Activated naive CD4-positive, alpha-beta T cell (primary cell): ENCODE measurements at regions not wholly inside any gene's neighbourhood (a gene's known extent, or its start where the extent isn't known, plus 50 kb on each side); places are given as distances from the start of the nearest gene placed in this dataset.

Experiments used
- DNase-seq, 4 experiments: peaks; one replicate each; lab custom pipeline; 2025; lab: John Stamatoyannopoulos, UW

- DNase-seq, result no peak
Measured at GRCh38 chr12:4015225-4016091, 142.3 kb upstream of the PARP11 start.

GRCh38 chr12:4014858-4015224 lies 141.6 kb upstream of the PARP11 start:
- DNase-seq, result no peak

GRCh38 chr12:4014444-4014843 lies 141.2 kb upstream of the PARP11 start:
- no peak for DNase-seq

GRCh38 chr12:4012977-4013968 lies 140.1 kb upstream of the PARP11 start:
- DNase-seq, result no peak

GRCh38 chr12:4012073-4012472 lies 138.9 kb upstream of the PARP11 start:
- no peak for DNase-seq

GRCh38 chr12:4011597-4011996 lies 138.4 kb upstream of the PARP11 start:
- no peak for DNase-seq

- no peak for DNase-seq
Measured at GRCh38 chr12:4009979-4010704, 136.9 kb upstream of the PARP11 start.

- DNase-seq, result no peak
Measured at GRCh38 chr12:4006743-4007142, 133.5 kb upstream of the PARP11 start.

GRCh38 chr12:4005851-4006430 lies 132.7 kb upstream of the PARP11 start:
- no peak for DNase-seq

- DNase-seq, result no peak
Measured at GRCh38 chr12:4003576-4003975, 130.4 kb upstream of the PARP11 start.

GRCh38 chr12:4002601-4003000 lies 129.4 kb upstream of the PARP11 start:
- DNase-seq, result no peak

- DNase-seq, result no peak
Measured at GRCh38 chr12:4001841-4002240, 128.6 kb upstream of the PARP11 start.

- no peak for DNase-seq
Measured at GRCh38 chr12:4001031-4001430, 127.8 kb upstream of the PARP11 start.

- DNase-seq, result no peak
Measured at GRCh38 chr12:3999904-4000303, 126.7 kb upstream of the PARP11 start.

- no peak for DNase-seq
Measured at GRCh38 chr12:3998968-3999792, 126.0 kb upstream of the PARP11 start.

- DNase-seq, result no peak
Measured at GRCh38 chr12:3998397-3998796, 125.2 kb upstream of the PARP11 start.

GRCh38 chr12:3996322-3996721 lies 123.1 kb upstream of the PARP11 start:
- no peak for DNase-seq

GRCh38 chr12:3995306-3995705 lies 122.1 kb upstream of the PARP11 start:
- no peak for DNase-seq

GRCh38 chr12:3994500-3994899 lies 121.3 kb upstream of the PARP11 start:
- DNase-seq, result no peak

- no peak for DNase-seq
Measured at GRCh38 chr12:3992945-3993344, 119.7 kb upstream of the PARP11 start.
